Thymus (tissue), 11 donors: ENCODE measurements at regions not wholly inside any gene's neighbourhood (a gene's known extent, or its start where the extent isn't known, plus 50 kb on each side); places are given as distances from the start of the nearest gene placed in this dataset.
"Not testable (repeated sequence)": the region's sequence is repeated elsewhere in the genome, so short reads cannot be mapped to it uniquely, and the experiment has no call there.

ENCODE experiments used
- DNase-seq, 9 donors: peaks; one replicate each; pipeline ENCODE4 v3.0.0-alpha.2; 2013; ENCODE audit warnings: low spot score in 9 of 9, low read depth in 6 of 9, missing footprints in 1 of 9
- H3K27ac ChIP-seq, 2 donors: one replicate each; pipeline ENCODE4 v1.5.1; 2013; ENCODE audit warnings: control low read depth in 1 of 2, low read depth in 1 of 2, low read length in 1 of 2, mild to moderate bottlenecking in 1 of 2, moderate library complexity in 1 of 2
- H3K27me3 ChIP-seq, 2 donors: one replicate each; pipeline ENCODE4 v1.5.1; 2013; ENCODE audit warnings: low read length in 1 of 2; ENCODE audit not compliant: control insufficient read depth in 2 of 2, insufficient read depth in 1 of 2
- H3K36me3 ChIP-seq, 2 donors: one replicate each; pipeline ENCODE4 v1.5.1; 2013; ENCODE audit warnings: low read length in 1 of 2, mild to moderate bottlenecking in 1 of 2, moderate library complexity in 1 of 2; ENCODE audit not compliant: control insufficient read depth in 2 of 2, insufficient read depth in 2 of 2
- H3K4me1 ChIP-seq, 2 donors: one replicate each; pipeline ENCODE4 v1.5.1; 2013; ENCODE audit warnings: low read length in 2 of 2; ENCODE audit not compliant: control insufficient read depth in 2 of 2, insufficient read depth in 2 of 2
- H3K4me3 ChIP-seq, 2 donors: one replicate each; pipeline ENCODE4 v1.5.1; 2013; ENCODE audit warnings: low read length in 2 of 2, control low read depth in 1 of 2, mild to moderate bottlenecking in 1 of 2
- H3K9me3 ChIP-seq, 2 donors: one replicate each; pipeline ENCODE4 v1.5.1; 2013; ENCODE audit warnings: low read length in 1 of 2, mild to moderate bottlenecking in 1 of 2; ENCODE audit not compliant: control insufficient read depth in 2 of 2, insufficient read depth in 1 of 2
- WGBS: extraction: QIAGEN DNeasy Blood & Tissue Kit; methylation state at CpG from one replicate; pipeline ENCODE4 v1.1.7; 2013; 5-methylcytosine and 5-hydroxymethylcytosine counted together
- donor health status: healthy.

GRCh38 chr20:30963591-30963990, 293.9 kb upstream of the DEFB115 start:
- H3K36me3 ChIP-seq = no peaks in the 10 kb centered on the region
- no peak overlapping the region for H3K4me3 ChIP-seq
- no peaks in the 10 kb centered on the region for H3K4me1 ChIP-seq
- no peak for DNase-seq
- no peaks in the 10 kb centered on the region for H3K27me3 ChIP-seq
- no peaks in the 10 kb centered on the region for H3K9me3 ChIP-seq
- 91% methylated on average over 4 of the region's 4 CpGs for WGBS
- no peak overlapping the region for H3K27ac ChIP-seq

GRCh38 chr20:30975859-30976258, 281.6 kb upstream of the DEFB115 start:
- H3K9me3 ChIP-seq, H3K4me1 ChIP-seq, H3K27me3 ChIP-seq, H3K4me3 ChIP-seq, DNase-seq, H3K27ac ChIP-seq, H3K36me3 ChIP-seq: not testable (repeated sequence)
- WGBS = 94% methylated on average over 13 of the region's 13 CpGs

- DNase-seq = no peak
- Histone ChIP-seq H3K36me3 (no peaks in the 10 kb centered on the region), H3K9me3 (no peaks in the 10 kb centered on the region), H3K27ac (no peak overlapping the region), H3K4me3 (no peak overlapping the region), H3K27me3 (no peaks in the 10 kb centered on the region), H3K4me1 (no peaks in the 10 kb centered on the region)
- 95% methylated on average over 18 of the region's 18 CpGs for WGBS
These were observed 272.1 kb upstream of the DEFB115 start for GRCh38 chr20:30985386-30985785.
